Testis (tissue), 2 donors: ENCODE measurements at regions not wholly inside any gene's neighbourhood (a gene's known extent, or its start where the extent isn't known, plus 50 kb on each side); places are given as distances from the start of the nearest gene placed in this dataset.

Experiments used
- DNase-seq: peaks from one replicate; pipeline ENCODE4 v3.0.0-alpha.2; 2019
- H3K27ac ChIP-seq, 2 donors: fragments of 200-600 bp; sonication (generic); one replicate each; pipeline ENCODE4 v1.5.1; 2019
- H3K27me3 ChIP-seq: fragments of 200-600 bp; sonication (generic); one replicate; pipeline ENCODE4 v1.5.1; 2019
- H3K36me3 ChIP-seq: fragments of 200-600 bp; sonication (generic); one replicate; pipeline ENCODE4 v1.5.1; 2017; ENCODE audit warnings: low read depth; ENCODE audit errors: missing control alignments
- H3K4me1 ChIP-seq: fragments of 200-600 bp; sonication (generic); one replicate; pipeline ENCODE4 v1.5.1; 2019
- H3K4me3 ChIP-seq, 2 donors: fragments of 200-600 bp; sonication (generic); one replicate each; pipeline ENCODE4 v1.5.1; 2017 to 2019
- H3K9me3 ChIP-seq: fragments of 200-600 bp; sonication (generic); one replicate; pipeline ENCODE4 v1.5.1; 2017
- POLR2A ChIP-seq: fragments of 450-650 bp; IDR thresholded peaks from one replicate; pipeline ENCODE4 v1.6.1; 2017; ENCODE audit warnings: antibody characterized with exemption, mild to moderate bottlenecking, moderate library complexity
- WGBS, 2 donors: methylation state at CpG; one replicate each; pipeline ENCODE4 v1.1.5; 2018; 5-methylcytosine and 5-hydroxymethylcytosine counted together
- intact Hi-C: fragments of 100-400 bp; cut with DNase I; formaldehyde crosslinking; loops from one replicate; pipeline ENCODE4 v1.15.1; 2023; ENCODE audit warnings: low total_unique reads
- TF ChIP-seq, protein P1 (sequence below), 3 experiments: fragments of 450-650 bp in 2 of 3; fragments of 200-600 bp in 1 of 3; sonication (generic) in 1 of 3; IDR thresholded peaks; one replicate each; pipeline ENCODE4 v1.5.1; 2016 to 2019; ENCODE audit warnings: antibody characterized with exemption in 3 of 3, mild to moderate bottlenecking in 2 of 3, moderate library complexity in 1 of 3

DNA sequence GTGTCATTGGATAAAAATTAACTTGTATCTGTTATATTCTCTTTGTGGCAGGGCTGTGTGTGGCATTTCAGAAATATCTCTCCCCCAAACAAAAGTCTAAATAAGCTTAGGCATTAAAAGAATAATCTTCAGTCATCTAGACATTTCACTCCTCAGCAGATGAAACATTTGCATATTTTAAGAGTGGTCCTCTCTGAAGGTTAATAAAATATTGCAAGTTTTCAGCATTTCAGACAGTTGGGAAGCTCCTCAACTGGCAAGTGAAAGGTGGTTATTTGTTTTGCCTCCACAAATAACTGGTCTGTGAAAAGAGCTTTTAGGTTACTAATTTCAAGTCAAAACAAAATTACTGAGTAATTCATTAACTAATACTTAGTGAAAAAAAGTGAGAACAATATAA, 462.6 kb downstream of the EPHA4 start:
- no peaks in the 10 kb centered on the region for H3K27me3 ChIP-seq
- H3K9me3 ChIP-seq, result no peaks in the 10 kb centered on the region
- DNase-seq, result no peak
- TF ChIP-seq, protein P1, sequence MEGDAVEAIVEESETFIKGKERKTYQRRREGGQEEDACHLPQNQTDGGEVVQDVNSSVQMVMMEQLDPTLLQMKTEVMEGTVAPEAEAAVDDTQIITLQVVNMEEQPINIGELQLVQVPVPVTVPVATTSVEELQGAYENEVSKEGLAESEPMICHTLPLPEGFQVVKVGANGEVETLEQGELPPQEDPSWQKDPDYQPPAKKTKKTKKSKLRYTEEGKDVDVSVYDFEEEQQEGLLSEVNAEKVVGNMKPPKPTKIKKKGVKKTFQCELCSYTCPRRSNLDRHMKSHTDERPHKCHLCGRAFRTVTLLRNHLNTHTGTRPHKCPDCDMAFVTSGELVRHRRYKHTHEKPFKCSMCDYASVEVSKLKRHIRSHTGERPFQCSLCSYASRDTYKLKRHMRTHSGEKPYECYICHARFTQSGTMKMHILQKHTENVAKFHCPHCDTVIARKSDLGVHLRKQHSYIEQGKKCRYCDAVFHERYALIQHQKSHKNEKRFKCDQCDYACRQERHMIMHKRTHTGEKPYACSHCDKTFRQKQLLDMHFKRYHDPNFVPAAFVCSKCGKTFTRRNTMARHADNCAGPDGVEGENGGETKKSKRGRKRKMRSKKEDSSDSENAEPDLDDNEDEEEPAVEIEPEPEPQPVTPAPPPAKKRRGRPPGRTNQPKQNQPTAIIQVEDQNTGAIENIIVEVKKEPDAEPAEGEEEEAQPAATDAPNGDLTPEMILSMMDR (IDR thresholded peaks at IDR 0.05), result no peak
- no peak for TF ChIP-seq POLR2A
- no peaks in the 10 kb centered on the region for H3K36me3 ChIP-seq
- H3K27ac ChIP-seq, result no peak overlapping the region
- intact Hi-C loops, result no loop called here
- no peaks in the 10 kb centered on the region for H3K4me1 ChIP-seq
- no peak overlapping the region for H3K4me3 ChIP-seq

DNA sequence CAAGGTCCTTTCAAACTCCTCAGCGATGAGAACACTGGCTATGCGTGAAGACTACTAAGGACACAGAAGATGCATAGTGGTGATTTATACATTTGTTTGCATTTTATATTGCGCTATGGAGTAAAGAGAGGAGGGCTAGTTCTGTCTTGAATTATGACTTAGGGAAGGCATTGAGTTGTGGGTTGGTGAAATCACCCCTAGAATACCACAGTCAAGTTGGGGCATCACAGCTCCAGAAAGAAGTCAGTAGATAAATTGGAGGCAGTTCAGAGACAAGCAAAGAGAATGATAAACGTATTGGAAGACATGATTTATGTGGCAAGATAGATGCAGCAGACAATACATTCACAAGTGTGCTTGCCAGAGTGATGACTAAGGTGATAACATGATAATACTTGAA, 460.4 kb downstream of the EPHA4 start:
- Histone ChIP-seq H3K36me3 (no peaks in the 10 kb centered on the region), H3K27ac (no peak overlapping the region), H3K4me3 (no peak overlapping the region), H3K4me1 (no peaks in the 10 kb centered on the region), H3K27me3 (no peaks in the 10 kb centered on the region), H3K9me3 (no peaks in the 10 kb centered on the region)
- DNase-seq, result no peak
- intact Hi-C loops, result no loop called here
- WGBS, 2 donors, result 74 to 82% methylated on average over 4 of the region's 4 CpGs
- TF ChIP-seq, protein P1 (IDR thresholded peaks at IDR 0.05), result no peak
- no peak for TF ChIP-seq POLR2A

GRCh38 chr2:221112744-221113143, 459.4 kb downstream of the EPHA4 start:
- H3K9me3 ChIP-seq, result no peaks in the 10 kb centered on the region
- no peaks in the 10 kb centered on the region for H3K4me1 ChIP-seq
- TF ChIP-seq POLR2A, result no peak
- TF ChIP-seq, protein P1 (IDR thresholded peaks at IDR 0.05), result no peak
- H3K4me3 ChIP-seq, result no peak overlapping the region
- H3K27me3 ChIP-seq, result no peaks in the 10 kb centered on the region
- H3K27ac ChIP-seq, result no peak overlapping the region
- WGBS, 2 donors, result 62 to 82% methylated on average over 3 of the region's 3 CpGs
- H3K36me3 ChIP-seq, result no peaks in the 10 kb centered on the region
- no peak for DNase-seq
- intact Hi-C loops, result no loop called here

GRCh38 chr2:221115944-221116343, 456.2 kb downstream of the EPHA4 start:
- H3K4me1 ChIP-seq, result no peaks in the 10 kb centered on the region
- H3K27ac ChIP-seq, result no peak overlapping the region
- no peak for DNase-seq
- 88 to 90% methylated on average over 3 of the region's 3 CpGs for WGBS, 2 donors
- TF ChIP-seq, protein P1 (IDR thresholded peaks at IDR 0.05), result no peak
- no peak for TF ChIP-seq POLR2A
- H3K36me3 ChIP-seq, result no peaks in the 10 kb centered on the region
- H3K27me3 ChIP-seq, result no peaks in the 10 kb centered on the region
- intact Hi-C loops, result no loop called here
- H3K9me3 ChIP-seq, result no peaks in the 10 kb centered on the region
- no peak overlapping the region for H3K4me3 ChIP-seq

GRCh38 chr2:221120643-221121042, 451.5 kb downstream of the EPHA4 start:
- no peaks in the 10 kb centered on the region for H3K27me3 ChIP-seq
- H3K4me3 ChIP-seq, result no peak overlapping the region
- H3K4me1 ChIP-seq, result no peaks in the 10 kb centered on the region
- intact Hi-C loops, result no loop called here
- H3K9me3 ChIP-seq, result no peaks in the 10 kb centered on the region
- DNase-seq, result no peak
- TF ChIP-seq, protein P1 (IDR thresholded peaks at IDR 0.05), result no peak
- no peak for TF ChIP-seq POLR2A
- WGBS, 2 donors, result 80 to 91% methylated on average over 2 of the region's 2 CpGs
- no peak overlapping the region for H3K27ac ChIP-seq
- no peaks in the 10 kb centered on the region for H3K36me3 ChIP-seq
